Upper lobe of left lung (tissue), 6 donors: ENCODE measurements at regions not wholly inside any gene's neighbourhood (a gene's known extent, or its start where the extent isn't known, plus 50 kb on each side); places are given as distances from the start of the nearest gene placed in this dataset.

Source experiments
- ATAC-seq, 2 donors: fragments of 200-7000 bp; cut with Tn5 transposase; one replicate each; pipeline ENCODE4 v1.9.1; 2022; ENCODE audit warnings: mild to moderate bottlenecking in 2 of 2, moderate library complexity in 2 of 2; ENCODE audit not compliant: low FRiP score in 2 of 2
- DNase-seq, 2 donors: peaks; one replicate each; pipeline ENCODE4 v3.0.0-alpha.2; 2019 to 2020
- H3K27ac ChIP-seq, 4 donors: fragments of 200-600 bp; sonication (generic); one replicate each; pipeline ENCODE4 v1.5.1; 2016 to 2019
- H3K27me3 ChIP-seq, 4 donors: fragments of 200-600 bp; sonication (generic); one replicate each; pipeline ENCODE4 v1.5.1; 2017 to 2019
- H3K36me3 ChIP-seq, 4 donors: fragments of 200-600 bp; sonication (generic); one replicate each; pipeline ENCODE4 v1.5.1; 2016 to 2019
- H3K4me1 ChIP-seq, 4 donors: fragments of 200-600 bp; sonication (generic); one replicate each; pipeline ENCODE4 v1.5.1; 2018 to 2019
- H3K4me3 ChIP-seq, 4 donors: fragments of 200-600 bp; sonication (generic); one replicate each; pipeline ENCODE4 v1.5.1; 2017 to 2019; ENCODE audit warnings: mild to moderate bottlenecking in 2 of 4, moderate library complexity in 1 of 4
- H3K9me3 ChIP-seq, 4 donors: fragments of 200-600 bp; sonication (generic); one replicate each; pipeline ENCODE4 v1.5.1; 2018 to 2019
- EP300 ChIP-seq, 4 donors: sonication (generic); formaldehyde crosslinking; IDR thresholded peaks; one replicate each; pipeline ENCODE4 v1.5.1; 2017; ENCODE audit warnings: antibody characterized with exemption in 4 of 4, control low read depth in 2 of 4
- POLR2A ChIP-seq, 4 donors: fragments of 450-650 bp; IDR thresholded peaks; one replicate each; pipeline ENCODE4 v1.5.1; 2016 to 2017; ENCODE audit warnings: antibody characterized with exemption in 4 of 4, mild to moderate bottlenecking in 2 of 4
- POLR2AphosphoS5 ChIP-seq, 2 donors: sonication (generic); formaldehyde crosslinking; IDR thresholded peaks; one replicate each; pipeline ENCODE4 v1.5.1; 2017; ENCODE audit warnings: antibody characterized with exemption in 2 of 2
- WGBS, 2 donors: methylation state at CpG; one replicate each; pipeline ENCODE4 v1.1.5; 2017 to 2018; 5-methylcytosine and 5-hydroxymethylcytosine counted together
- TF ChIP-seq, protein P1 (sequence below), 6 experiments: fragments of 450-650 bp in 4 of 6; fragments of 200-600 bp in 2 of 6; sonication (generic) in 2 of 6; IDR thresholded peaks; one replicate each; pipeline ENCODE4 v1.5.1; 2016 to 2019; ENCODE audit warnings: antibody characterized with exemption in 6 of 6
- donor health status: DM: no; HTN: no; CAD: no; lungs with moderate emphysema.
- donor health status: DM: no; HTN: yes; CAD: no; lungs with severe emphysema.

DNA sequence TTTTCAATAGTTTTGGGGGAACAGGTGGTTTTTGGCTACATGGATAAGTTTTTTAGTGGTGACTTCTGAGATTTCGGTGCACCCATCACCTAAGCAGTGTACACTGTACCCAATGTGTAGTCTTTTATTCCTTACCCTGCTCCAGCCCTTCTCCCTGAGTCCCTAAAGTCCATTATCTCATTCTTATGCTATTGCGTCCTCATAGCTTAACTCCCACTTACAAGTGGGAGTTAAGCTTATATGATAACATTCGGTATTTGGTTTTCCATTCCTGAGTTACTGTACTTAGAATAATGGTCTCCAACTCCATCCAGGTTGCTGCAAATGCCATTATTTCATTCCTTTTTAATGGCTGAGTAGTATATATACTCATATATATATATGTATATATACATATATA is 90.9 kb upstream of the ACSL3 start:
- WGBS, 2 donors: 87 to 93% methylated on average over 3 of the region's 3 CpGs

DNA sequence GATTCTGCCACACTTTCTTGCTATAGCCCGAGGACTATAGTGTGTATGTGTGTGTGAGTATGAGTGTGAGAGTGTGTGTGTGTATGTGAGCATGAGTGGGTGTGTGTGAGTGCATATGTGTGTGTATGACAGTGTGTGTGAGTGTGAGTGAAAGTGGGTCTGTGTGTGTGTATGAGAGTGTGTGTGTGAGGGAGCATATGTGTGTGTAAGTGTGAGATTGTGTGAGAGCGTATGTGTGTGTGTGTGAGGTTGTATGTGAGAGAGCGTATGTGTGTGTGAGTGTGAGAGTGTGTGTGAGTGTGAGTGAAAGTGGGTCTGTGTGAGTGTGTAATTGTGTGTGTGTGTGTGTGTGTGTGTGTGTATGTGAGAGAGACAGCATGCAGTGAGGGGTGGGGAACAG is 89.0 kb upstream of the ACSL3 start:
- H3K36me3 ChIP-seq: no peaks in the 10 kb centered on the region
- H3K27me3 ChIP-seq: no peaks in the 10 kb centered on the region
- DNase-seq (no peak), ATAC-seq (peak in 1 of 2 donors; percentile 61)
- TF ChIP-seq POLR2A (IDR thresholded peaks at IDR 0.05): no peak
- no peak for TF ChIP-seq POLR2AphosphoS5 (IDR thresholded peaks at IDR 0.05)
- no peak for TF ChIP-seq EP300 (IDR thresholded peaks at IDR 0.05)
- TF ChIP-seq, protein P1, sequence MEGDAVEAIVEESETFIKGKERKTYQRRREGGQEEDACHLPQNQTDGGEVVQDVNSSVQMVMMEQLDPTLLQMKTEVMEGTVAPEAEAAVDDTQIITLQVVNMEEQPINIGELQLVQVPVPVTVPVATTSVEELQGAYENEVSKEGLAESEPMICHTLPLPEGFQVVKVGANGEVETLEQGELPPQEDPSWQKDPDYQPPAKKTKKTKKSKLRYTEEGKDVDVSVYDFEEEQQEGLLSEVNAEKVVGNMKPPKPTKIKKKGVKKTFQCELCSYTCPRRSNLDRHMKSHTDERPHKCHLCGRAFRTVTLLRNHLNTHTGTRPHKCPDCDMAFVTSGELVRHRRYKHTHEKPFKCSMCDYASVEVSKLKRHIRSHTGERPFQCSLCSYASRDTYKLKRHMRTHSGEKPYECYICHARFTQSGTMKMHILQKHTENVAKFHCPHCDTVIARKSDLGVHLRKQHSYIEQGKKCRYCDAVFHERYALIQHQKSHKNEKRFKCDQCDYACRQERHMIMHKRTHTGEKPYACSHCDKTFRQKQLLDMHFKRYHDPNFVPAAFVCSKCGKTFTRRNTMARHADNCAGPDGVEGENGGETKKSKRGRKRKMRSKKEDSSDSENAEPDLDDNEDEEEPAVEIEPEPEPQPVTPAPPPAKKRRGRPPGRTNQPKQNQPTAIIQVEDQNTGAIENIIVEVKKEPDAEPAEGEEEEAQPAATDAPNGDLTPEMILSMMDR (IDR thresholded peaks at IDR 0.05): no peak
- H3K4me3 ChIP-seq: no peak overlapping the region
- peaks cover 0 to 2% (median 1%) of the 10 kb centered on the region in 4 donors for H3K4me1 ChIP-seq
- H3K9me3 ChIP-seq: no peaks in the 10 kb centered on the region
- 81 to 94% methylated on average over 3 of the region's 3 CpGs for WGBS, 2 donors
- no peak overlapping the region for H3K27ac ChIP-seq

More for the DNA sequence above, 90.9 kb upstream of the ACSL3 start:
- Histone ChIP-seq H3K36me3 (no peaks in the 10 kb centered on the region), H3K4me1 (no peaks in the 10 kb centered on the region), H3K9me3 (no peaks in the 10 kb centered on the region), H3K27ac (no peak overlapping the region), H3K4me3 (no peak overlapping the region), H3K27me3 (no peaks in the 10 kb centered on the region)
- DNase-seq: no peak
- TF ChIP-seq, protein P1 (IDR thresholded peaks at IDR 0.05): no peak
- no peak for TF ChIP-seq POLR2AphosphoS5 (IDR thresholded peaks at IDR 0.05)
- TF ChIP-seq POLR2A (IDR thresholded peaks at IDR 0.05): no peak
- no peak for TF ChIP-seq EP300 (IDR thresholded peaks at IDR 0.05)
- no peak for ATAC-seq

DNA sequence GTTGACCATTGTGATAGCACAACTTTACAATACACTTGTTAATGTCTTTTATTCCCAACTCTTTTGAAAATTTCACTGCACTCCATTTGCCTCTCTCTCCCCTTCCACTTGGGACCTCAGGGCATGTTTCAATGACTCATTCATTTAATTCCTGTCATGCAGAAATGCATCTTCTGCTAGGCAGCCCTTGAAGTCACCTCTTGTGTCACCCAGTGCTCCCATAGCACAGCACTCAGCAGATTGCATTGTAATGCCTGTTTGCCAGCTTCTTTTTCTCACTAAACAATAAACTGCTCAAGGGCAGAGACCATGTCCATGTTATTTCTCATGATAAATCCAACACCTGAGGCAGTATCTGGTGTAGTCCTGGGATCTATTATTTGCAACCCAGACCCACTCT is 85.9 kb upstream of the ACSL3 start:
- Histone ChIP-seq H3K4me3 (no peak overlapping the region), H3K9me3 (no peaks in the 10 kb centered on the region), H3K4me1 (peaks cover 0 to 8% (median 5%) of the 10 kb centered on the region in 4 donors), H3K27ac (no peak overlapping the region), H3K27me3 (no peaks in the 10 kb centered on the region), H3K36me3 (no peaks in the 10 kb centered on the region)
- ATAC-seq (no peak), DNase-seq (no peak)
- TF ChIP-seq, protein P1 (IDR thresholded peaks at IDR 0.05): no peak
- TF ChIP-seq EP300 (IDR thresholded peaks at IDR 0.05) (no peak), POLR2AphosphoS5 (IDR thresholded peaks at IDR 0.05) (no peak), POLR2A (IDR thresholded peaks at IDR 0.05) (no peak)

DNA sequence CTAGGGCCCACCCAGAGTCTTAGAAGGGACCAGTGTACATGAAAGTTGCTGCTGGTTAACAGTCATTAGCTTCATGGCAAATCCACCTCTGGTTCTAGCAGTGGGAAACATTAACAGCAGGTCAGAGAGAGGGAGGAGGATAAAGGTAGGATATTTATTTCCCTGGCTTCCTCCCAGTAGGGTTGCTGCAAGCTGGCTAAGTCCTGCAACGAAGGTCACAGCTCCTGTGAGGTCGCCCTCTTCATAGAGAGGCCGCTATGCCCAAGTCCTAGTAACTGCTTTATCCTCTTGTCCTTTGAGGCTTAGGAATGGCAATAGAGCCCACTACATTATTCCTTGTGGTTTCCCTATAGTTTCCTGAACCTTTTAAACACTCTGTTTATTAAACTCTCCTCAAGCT is 84.0 kb upstream of the ACSL3 start:
- Histone ChIP-seq H3K27ac (no peak overlapping the region), H3K4me3 (no peak overlapping the region), H3K4me1 (peaks cover 0 to 8% (median 5%) of the 10 kb centered on the region in 4 donors), H3K9me3 (no peaks in the 10 kb centered on the region), H3K36me3 (no peaks in the 10 kb centered on the region), H3K27me3 (no peaks in the 10 kb centered on the region)
- DNase-seq (no peak), ATAC-seq (no peak)
- WGBS, 2 donors: 66 to 73% methylated on average over 3 of the region's 3 CpGs
- TF ChIP-seq EP300 (IDR thresholded peaks at IDR 0.05) (no peak), POLR2AphosphoS5 (IDR thresholded peaks at IDR 0.05) (no peak), POLR2A (IDR thresholded peaks at IDR 0.05) (no peak)
- TF ChIP-seq, protein P1 (IDR thresholded peaks at IDR 0.05): no peak

DNA sequence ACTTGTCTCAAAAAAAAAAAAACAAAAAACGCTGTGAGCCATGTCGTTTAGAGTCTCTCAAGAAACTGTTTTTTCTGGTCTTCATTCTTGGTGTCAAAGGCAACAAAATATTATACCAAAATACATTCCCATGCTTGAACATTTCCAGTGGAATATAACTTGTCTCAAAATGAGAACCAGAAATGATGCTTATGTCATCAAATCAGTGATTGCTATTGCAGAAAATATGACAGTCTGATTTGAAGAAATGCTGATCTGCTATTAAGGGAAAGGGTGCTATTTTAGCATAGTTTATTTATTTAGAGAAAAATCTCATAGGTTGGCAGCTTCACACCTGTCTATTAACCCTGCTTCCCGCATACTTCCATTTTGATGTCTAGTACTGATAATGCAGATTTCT is 82.4 kb upstream of the ACSL3 start:
- H3K36me3 ChIP-seq: no peaks in the 10 kb centered on the region
- no peaks in the 10 kb centered on the region for H3K9me3 ChIP-seq
- ATAC-seq (no peak), DNase-seq (no peak)
- no peaks in the 10 kb centered on the region for H3K27me3 ChIP-seq
- H3K4me1 ChIP-seq: peaks cover 0 to 8% (median 5%) of the 10 kb centered on the region in 4 donors
- no peak overlapping the region for H3K4me3 ChIP-seq
- H3K27ac ChIP-seq: no peak overlapping the region
- 72 to 88% methylated on average over 3 of the region's 3 CpGs for WGBS, 2 donors
- no peak for TF ChIP-seq POLR2A (IDR thresholded peaks at IDR 0.05)
- TF ChIP-seq, protein P1 (IDR thresholded peaks at IDR 0.05): no peak
- TF ChIP-seq EP300 (IDR thresholded peaks at IDR 0.05): no peak
- TF ChIP-seq POLR2AphosphoS5 (IDR thresholded peaks at IDR 0.05): no peak
